GM23338 (cell line): ENCODE measurements at regions not wholly inside any gene's neighbourhood (a gene's known extent, or its start where the extent isn't known, plus 50 kb on each side); places are given as distances from the start of the nearest gene placed in this dataset. TPM values are rescaled to one million over a fixed set of nuclear protein-coding genes. Genes with fewer than 3 reads are reported as not detected.

ENCODE experiments used
- small RNA-seq: library from RNA; depleted of rRNA; stranded (forward); fragments of <200 nt; gene quantifications from one replicate; pipeline ENCODE3, GENCODE V24; 2014; ENCODE audit warnings: low replicate concordance
- TF ChIP-seq, protein P1 (sequence below): IDR thresholded peaks from 2 replicates; pipeline ENCODE4 v1.6.1; 2016; ENCODE audit warnings: antibody characterized with exemption

DNA sequence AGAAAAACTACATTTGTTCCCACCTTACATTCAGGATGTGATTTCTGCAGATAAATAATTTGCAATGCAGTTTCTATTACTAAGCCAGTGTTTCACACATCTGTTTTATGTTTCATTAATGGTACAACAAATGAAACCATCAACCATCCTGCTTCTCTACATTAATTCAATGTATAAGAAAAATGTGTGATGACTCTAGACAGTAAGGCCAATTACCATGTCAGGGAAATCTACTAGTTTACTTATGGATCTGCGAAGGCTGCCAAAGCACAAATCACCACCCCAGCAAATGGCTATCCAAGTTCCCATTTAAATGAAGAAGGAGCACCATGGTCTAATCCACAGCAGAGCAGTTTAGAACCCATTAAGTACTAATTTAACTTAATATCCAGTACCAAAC is 50.1 kb upstream of the NCAM1 start (continued):
- TF ChIP-seq, protein P1, sequence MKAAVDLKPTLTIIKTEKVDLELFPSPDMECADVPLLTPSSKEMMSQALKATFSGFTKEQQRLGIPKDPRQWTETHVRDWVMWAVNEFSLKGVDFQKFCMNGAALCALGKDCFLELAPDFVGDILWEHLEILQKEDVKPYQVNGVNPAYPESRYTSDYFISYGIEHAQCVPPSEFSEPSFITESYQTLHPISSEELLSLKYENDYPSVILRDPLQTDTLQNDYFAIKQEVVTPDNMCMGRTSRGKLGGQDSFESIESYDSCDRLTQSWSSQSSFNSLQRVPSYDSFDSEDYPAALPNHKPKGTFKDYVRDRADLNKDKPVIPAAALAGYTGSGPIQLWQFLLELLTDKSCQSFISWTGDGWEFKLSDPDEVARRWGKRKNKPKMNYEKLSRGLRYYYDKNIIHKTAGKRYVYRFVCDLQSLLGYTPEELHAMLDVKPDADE, result no peak

Small RNAs in the stretch of these regions (small RNA-seq; reads per million reads assigned to genes)
- gene RF00477 (not detected), gene RNU6-44P (0.10 reads per million)
